ENCODE measurements at regions not wholly inside any gene's neighbourhood (a gene's known extent, or its start where the extent isn't known, plus 50 kb on each side); places are given as distances from the start of the nearest gene placed in this dataset.
"Not testable (repeated sequence)": the region's sequence is repeated elsewhere in the genome, so short reads cannot be mapped to it uniquely, and the experiment has no call there.

- no peak for DNase-seq
- Histone ChIP-seq H3K27me3 (no peaks in the 10 kb centered on the region), H3K4me3 (no peak overlapping the region), H3K36me3 (no peaks in the 10 kb centered on the region), H3K9me3 (no peaks in the 10 kb centered on the region), H3K27ac (peak overlapping the region in 1 of 4 donors; percentile 56), H3K4me1 (no peaks in the 10 kb centered on the region)
- ATAC-seq (ENCODE audit: low FRiP score in 2 of 2): peak; percentile 63 to 85
- TF ChIP-seq EP300 (IDR thresholded peaks at IDR 0.05) (no peak), POLR2AphosphoS5 (IDR thresholded peaks at IDR 0.05) (no peak)
- WGBS, 2 donors: 61 to 65% methylated on average over 4 of the region's 4 CpGs
Measured at GRCh38 chr4:72767618-72768302, 198.7 kb upstream of the ADAMTS3 start.

GRCh38 chr4:72765788-72766187 lies 196.8 kb upstream of the ADAMTS3 start:
- DNase-seq: peak in 1 of 2 donors; percentile 57
- 89 to 94% methylated on average over 13 to 19 of the region's 19 CpGs for WGBS, 2 donors
- H3K4me1 ChIP-seq; H3K27me3 ChIP-seq; H3K27ac ChIP-seq; H3K4me3 ChIP-seq; H3K36me3 ChIP-seq; ATAC-seq (ENCODE audit: low FRiP score in 2 of 2); H3K9me3 ChIP-seq: not testable (repeated sequence)

GRCh38 chr4:72761368-72762038 lies 192.5 kb upstream of the ADAMTS3 start:
- no peaks in the 10 kb centered on the region for H3K27me3 ChIP-seq
- DNase-seq (no peak), ATAC-seq (ENCODE audit: low FRiP score in 2 of 2) (no peak)
- no peaks in the 10 kb centered on the region for H3K36me3 ChIP-seq
- no peaks in the 10 kb centered on the region for H3K4me1 ChIP-seq
- no peak overlapping the region for H3K4me3 ChIP-seq
- H3K9me3 ChIP-seq: no peaks in the 10 kb centered on the region
- WGBS, 2 donors: 55 to 57% methylated on average over 5 of the region's 5 CpGs
- no peak for TF ChIP-seq EP300 (IDR thresholded peaks at IDR 0.05)
- no peak for TF ChIP-seq POLR2AphosphoS5 (IDR thresholded peaks at IDR 0.05)
- TF ChIP-seq CTCF (IDR thresholded peaks at IDR 0.05): no peak
- no peak for TF ChIP-seq POLR2A (IDR thresholded peaks at IDR 0.05)
- H3K27ac ChIP-seq: no peak overlapping the region

GRCh38 chr4:72753414-72753813 lies 184.4 kb upstream of the ADAMTS3 start:
- not testable (repeated sequence) for H3K36me3 ChIP-seq; DNase-seq; H3K9me3 ChIP-seq; H3K27me3 ChIP-seq; H3K4me3 ChIP-seq; ATAC-seq (ENCODE audit: low FRiP score in 2 of 2); H3K4me1 ChIP-seq; H3K27ac ChIP-seq

- H3K27ac ChIP-seq: no peak overlapping the region
- DNase-seq (no peak), ATAC-seq (ENCODE audit: low FRiP score in 2 of 2) (no peak)
- no peaks in the 10 kb centered on the region for H3K4me1 ChIP-seq
- no peak overlapping the region for H3K4me3 ChIP-seq
- H3K9me3 ChIP-seq: no peaks in the 10 kb centered on the region
- no peaks in the 10 kb centered on the region for H3K27me3 ChIP-seq
- TF ChIP-seq POLR2A (IDR thresholded peaks at IDR 0.05): no peak
- TF ChIP-seq EP300 (IDR thresholded peaks at IDR 0.05): no peak
- TF ChIP-seq CTCF (IDR thresholded peaks at IDR 0.05): no peak
- TF ChIP-seq POLR2AphosphoS5 (IDR thresholded peaks at IDR 0.05): no peak
- 92 to 96% methylated on average over 1 of the region's 1 CpG for WGBS, 2 donors
- no peaks in the 10 kb centered on the region for H3K36me3 ChIP-seq
Measured at GRCh38 chr4:72744103-72744725, 175.2 kb upstream of the ADAMTS3 start.

GRCh38 chr4:72743078-72743477 lies 174.1 kb upstream of the ADAMTS3 start:
- ATAC-seq (ENCODE audit: low FRiP score in 2 of 2) (no peak), DNase-seq (no peak)
- WGBS, 2 donors: 59 to 68% methylated on average over 2 of the region's 2 CpGs
- Histone ChIP-seq H3K9me3 (no peaks in the 10 kb centered on the region), H3K27me3 (no peaks in the 10 kb centered on the region), H3K27ac (no peak overlapping the region), H3K4me1 (no peaks in the 10 kb centered on the region), H3K36me3 (no peaks in the 10 kb centered on the region), H3K4me3 (no peak overlapping the region)
- TF ChIP-seq EP300 (IDR thresholded peaks at IDR 0.05) (no peak), POLR2AphosphoS5 (IDR thresholded peaks at IDR 0.05) (no peak), POLR2A (IDR thresholded peaks at IDR 0.05) (no peak), CTCF (IDR thresholded peaks at IDR 0.05) (no peak)

Measured in upper lobe of left lung (tissue), 6 donors.